OCI-LY1 (cell line): ENCODE measurements at regions not wholly inside any gene's neighbourhood (a gene's known extent, or its start where the extent isn't known, plus 50 kb on each side); places are given as distances from the start of the nearest gene placed in this dataset.

Source experiments
- CTCF ChIP-seq: fragments of 200-600 bp; sonication (generic), shearing (Covaris generic); IDR thresholded peaks from 2 replicates; pipeline ENCODE4 v1.5.1; 2017; ENCODE audit warnings: mild to moderate bottlenecking, antibody characterized with exemption, low read length, moderate library complexity, mixed read lengths
- EZH2 ChIP-seq: fragments of 200-600 bp; sonication (generic), shearing (Covaris generic); IDR thresholded peaks from 2 replicates; pipeline ENCODE4 v1.8.0; 2017; ENCODE audit warnings: borderline replicate concordance, mixed run types, mild to moderate bottlenecking, antibody characterized with exemption, low read length, moderate library complexity, mixed read lengths

- TF ChIP-seq CTCF (no peak), EZH2 (no peak)
These were observed 51.4 kb upstream of the DBX1 start for GRCh38 chr11:20211691-20212090.
